HG03571 (cell line): ENCODE measurements at regions not wholly inside any gene's neighbourhood (a gene's known extent, or its start where the extent isn't known, plus 50 kb on each side); places are given as distances from the start of the nearest gene placed in this dataset.
A peak's percentile ranks its signal among the peaks of the same experiment; 100 is the strongest.

ENCODE experiments used
- ATAC-seq: cut with Tn5 transposase; IDR thresholded peaks from one replicate; pipeline ENCODE4 v1.9.1; 2021; ENCODE audit not compliant: unreplicated experiment

GRCh38 chr9:17846948-17847655 is 268.2 kb downstream of the SH3GL2 start:
- no peak for ATAC-seq

- no peak for ATAC-seq
These were observed 269.0 kb downstream of the SH3GL2 start for GRCh38 chr9:17847908-17848307.

- ATAC-seq = no peak
These were observed 273.2 kb downstream of the SH3GL2 start for GRCh38 chr9:17852108-17852507.

- no peak for ATAC-seq
These were observed 275.6 kb downstream of the SH3GL2 start for GRCh38 chr9:17854487-17854886.

- no peak for ATAC-seq
These were observed 278.1 kb downstream of the SH3GL2 start for GRCh38 chr9:17856995-17857394.

GRCh38 chr9:17859228-17859627 is 280.4 kb downstream of the SH3GL2 start:
- ATAC-seq = no peak

GRCh38 chr9:17859987-17860386 is 281.1 kb downstream of the SH3GL2 start:
- no peak for ATAC-seq

- ATAC-seq = no peak
These were observed 283.2 kb downstream of the SH3GL2 start for GRCh38 chr9:17862101-17862500.

- ATAC-seq = no peak
These were observed 283.8 kb downstream of the SH3GL2 start for GRCh38 chr9:17862629-17863028.

GRCh38 chr9:17863213-17863883 is 284.5 kb downstream of the SH3GL2 start:
- ATAC-seq = peak; percentile 92

GRCh38 chr9:17863924-17864323 is 285.1 kb downstream of the SH3GL2 start:
- no peak for ATAC-seq

- ATAC-seq = no peak
These were observed 286.1 kb downstream of the SH3GL2 start for GRCh38 chr9:17864951-17865350.

GRCh38 chr9:17865881-17866280 is 287.0 kb downstream of the SH3GL2 start:
- no peak for ATAC-seq

GRCh38 chr9:17870722-17871121 is 291.9 kb downstream of the SH3GL2 start:
- ATAC-seq = no peak

GRCh38 chr9:17871213-17871890 is 292.5 kb downstream of the SH3GL2 start:
- ATAC-seq = no peak

- no peak for ATAC-seq
These were observed 297.0 kb downstream of the SH3GL2 start for GRCh38 chr9:17875886-17876285.

- no peak for ATAC-seq
These were observed 297.8 kb downstream of the SH3GL2 start for GRCh38 chr9:17876687-17877086.

GRCh38 chr9:17878810-17879370 is 300.0 kb downstream of the SH3GL2 start:
- ATAC-seq = no peak

GRCh38 chr9:17881371-17881770 is 302.5 kb downstream of the SH3GL2 start:
- ATAC-seq = no peak

- ATAC-seq = no peak
These were observed 304.1 kb downstream of the SH3GL2 start for GRCh38 chr9:17882688-17883594.

GRCh38 chr9:17888066-17888465 is 309.2 kb downstream of the SH3GL2 start:
- ATAC-seq = no peak
